ENCODE measurements at regions not wholly inside any gene's neighbourhood (a gene's known extent, or its start where the extent isn't known, plus 50 kb on each side); places are given as distances from the start of the nearest gene placed in this dataset.
A peak's percentile ranks its signal among the peaks of the same experiment; 100 is the strongest.

DNA sequence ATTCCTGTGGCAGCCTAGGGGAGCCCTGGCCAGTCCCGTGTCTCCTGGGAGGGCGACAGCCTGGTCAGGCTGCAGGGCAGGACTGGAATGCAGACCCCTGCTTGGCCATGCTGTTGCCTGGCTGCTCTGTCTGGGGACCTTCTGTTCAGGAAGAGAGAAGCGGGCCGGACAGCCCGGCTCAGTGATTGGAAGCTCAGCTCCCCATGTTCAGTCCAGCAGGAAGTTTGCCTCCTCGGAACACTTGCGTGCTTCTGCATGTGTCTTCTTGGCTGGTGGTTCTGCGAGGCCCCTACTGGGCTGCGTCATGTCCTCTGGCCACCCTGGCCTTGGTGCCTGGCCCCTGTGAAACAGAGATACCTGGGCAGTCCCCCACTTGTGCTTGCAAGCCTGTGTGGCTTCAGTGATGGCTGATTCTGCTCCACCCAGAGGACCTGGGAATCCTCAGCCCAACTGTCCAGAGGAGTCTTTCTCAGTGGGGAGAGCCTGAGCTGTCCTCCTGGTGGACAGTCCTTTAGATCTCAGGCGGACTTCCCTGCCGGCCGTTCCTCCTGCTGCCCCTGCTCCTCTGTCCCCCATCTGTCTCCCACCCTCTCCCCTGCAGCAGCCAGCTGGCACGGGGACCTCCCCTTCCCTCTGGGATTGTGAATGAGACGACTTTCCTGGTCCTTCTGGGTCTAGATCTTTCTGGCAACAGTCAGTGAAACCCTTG, 279.5 kb downstream of the SEC14L1 start:
- DNase-seq (ENCODE audit: low spot score), result peak; percentile 24

DNA sequence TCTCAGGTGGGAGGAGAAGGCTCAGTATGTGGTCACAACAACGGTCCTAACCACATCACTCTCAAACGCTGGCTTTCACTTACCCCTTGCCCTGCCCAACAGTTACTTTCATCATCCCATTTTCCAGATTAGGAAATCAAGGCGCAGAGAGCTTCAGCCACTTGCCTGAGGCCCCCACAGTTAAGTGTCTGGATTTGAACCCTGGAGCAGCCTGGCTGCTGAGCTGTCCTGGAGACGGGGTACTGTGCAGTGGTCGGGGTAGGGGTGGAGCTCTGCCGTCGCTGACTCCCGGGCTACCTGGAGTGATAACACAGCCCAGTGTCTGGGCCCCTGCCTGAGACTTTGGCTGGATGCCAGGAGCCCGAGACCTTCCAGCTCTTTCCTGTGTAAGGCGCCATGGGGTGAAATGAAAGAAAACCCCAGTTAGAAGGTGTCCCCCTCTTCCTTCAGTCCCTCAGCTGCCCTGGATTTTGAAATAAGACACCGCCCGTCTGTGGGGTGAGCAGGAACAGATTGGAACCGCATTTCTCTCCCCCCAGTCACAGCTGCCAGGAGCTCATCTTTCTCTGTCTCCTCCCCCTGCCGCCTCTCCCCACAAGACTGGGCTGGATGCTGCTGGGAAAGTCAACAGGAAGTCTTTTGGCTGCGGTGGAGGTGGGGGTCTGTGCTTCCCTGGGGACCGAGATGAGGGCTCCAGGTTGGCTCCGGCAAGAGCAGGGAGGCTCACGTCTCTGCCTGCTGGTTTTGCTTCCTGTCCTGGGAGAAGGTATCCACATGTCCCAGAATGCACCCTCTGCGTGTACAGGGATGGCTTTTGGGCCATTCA, 280.2 kb downstream of the SEC14L1 start:
- DNase-seq (ENCODE audit: low spot score), result peak; percentile 77

DNA sequence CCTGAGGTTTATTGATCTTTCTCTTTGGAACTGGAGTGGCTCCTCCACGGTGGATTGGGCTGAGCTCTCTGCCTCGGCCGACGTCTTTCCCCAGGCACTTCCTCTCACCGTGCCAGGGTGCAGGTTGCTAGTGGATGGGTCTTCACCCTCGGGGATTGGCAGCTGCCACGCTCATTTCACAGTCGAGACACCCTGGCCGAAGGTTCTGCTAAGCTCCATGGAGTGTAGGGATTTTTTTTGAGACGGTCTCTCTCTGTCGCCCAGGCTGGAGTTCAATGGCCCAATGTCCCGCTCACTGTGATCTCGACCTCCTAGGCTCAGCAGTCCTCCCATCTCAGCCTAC, 280.8 kb downstream of the SEC14L1 start:
- no peak for DNase-seq (ENCODE audit: low spot score)

DNA sequence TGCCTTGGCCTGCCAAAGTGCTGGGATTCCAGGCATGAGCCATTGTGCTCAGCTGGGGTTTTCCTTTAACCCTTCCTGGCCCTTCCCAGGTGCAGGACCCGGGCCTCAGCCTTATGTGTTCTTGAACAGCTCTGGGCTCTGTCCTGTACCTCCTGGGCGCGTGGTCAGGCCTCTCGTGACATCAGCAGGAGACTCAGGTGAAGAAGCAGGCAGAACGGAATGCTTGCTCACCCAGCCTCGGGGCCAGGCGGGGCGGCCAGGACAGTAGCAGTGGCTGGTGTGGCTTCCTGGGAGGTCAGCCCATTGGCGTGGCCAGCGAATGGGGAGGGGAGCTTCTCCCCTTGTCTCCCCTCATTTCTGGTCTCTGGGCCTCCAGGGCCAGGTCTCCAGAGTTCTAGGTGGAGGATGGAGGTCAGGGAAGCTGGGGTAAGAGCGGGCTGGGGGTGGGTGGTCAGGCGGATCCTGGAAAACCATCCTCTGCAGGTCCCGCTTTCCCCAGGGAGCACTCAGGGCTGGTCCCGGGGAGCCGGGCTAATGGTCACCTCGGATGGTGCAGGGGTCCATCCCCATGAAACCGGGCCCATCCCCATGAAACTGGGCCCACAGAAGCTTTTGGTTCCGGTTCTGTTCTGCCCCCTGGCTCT, 281.5 kb downstream of the SEC14L1 start:
- no peak for DNase-seq (ENCODE audit: low spot score)

DNA sequence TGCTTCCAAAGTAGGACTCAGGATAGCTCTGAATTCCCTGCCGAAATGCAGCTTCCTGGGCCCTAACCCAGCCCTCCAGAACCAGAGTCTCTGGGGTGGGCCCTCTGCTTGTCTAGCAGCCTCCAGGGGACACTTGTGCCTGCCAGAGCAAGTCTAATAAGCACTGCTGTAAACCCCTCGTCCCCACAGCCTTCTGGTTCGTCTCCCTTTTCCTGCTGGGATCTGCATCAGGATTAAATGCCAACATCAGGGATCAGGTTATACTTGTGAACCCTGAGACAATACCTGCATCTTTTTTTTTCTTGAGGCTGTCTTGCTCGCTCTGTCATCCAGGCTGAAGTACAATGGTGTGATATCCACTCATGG, 282.0 kb downstream of the SEC14L1 start:
- DNase-seq (ENCODE audit: low spot score), result no peak

DNA sequence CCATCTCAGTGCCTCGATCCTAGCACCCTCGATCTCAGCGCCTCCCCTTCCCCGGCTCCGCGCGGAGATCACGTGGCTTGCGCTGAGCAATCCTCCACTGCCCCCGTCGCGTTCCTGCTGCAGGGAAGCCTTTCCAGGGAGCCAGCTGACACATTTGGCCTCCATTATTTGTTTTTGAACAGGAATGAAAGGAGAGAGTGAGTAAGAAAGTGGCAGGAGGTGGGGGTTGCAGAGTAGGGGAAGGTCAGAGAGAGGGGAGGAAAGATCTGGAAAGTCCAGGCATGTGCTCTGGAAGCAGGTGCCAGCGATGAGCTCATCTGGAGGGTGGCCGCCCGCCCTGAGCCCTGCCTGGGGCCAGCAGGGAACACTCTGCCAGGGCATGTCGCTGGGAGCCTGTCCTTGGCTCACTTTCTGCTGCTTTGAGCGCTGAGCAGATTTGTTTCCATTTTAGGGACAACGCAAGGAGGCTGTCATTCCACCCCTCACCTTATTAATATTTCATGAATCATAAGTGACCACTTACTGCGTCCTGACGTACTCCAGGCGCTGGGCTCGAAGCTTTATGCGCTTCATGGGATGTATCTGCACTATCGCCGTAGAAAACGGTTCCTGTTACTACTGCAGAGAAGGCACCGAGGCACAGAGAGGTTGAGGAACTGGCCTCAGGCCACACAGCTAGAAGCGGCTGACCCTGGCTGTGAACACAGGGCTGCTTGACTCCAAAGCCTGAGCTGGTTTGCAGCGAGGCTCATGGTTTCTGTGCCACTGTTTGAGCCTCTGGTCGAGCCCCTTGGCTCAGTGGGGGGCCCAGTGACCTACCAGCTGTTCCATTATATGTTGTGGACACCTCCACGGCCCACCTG, 283.1 kb downstream of the SEC14L1 start:
- peak; percentile 89 for DNase-seq (ENCODE audit: low spot score)

DNA sequence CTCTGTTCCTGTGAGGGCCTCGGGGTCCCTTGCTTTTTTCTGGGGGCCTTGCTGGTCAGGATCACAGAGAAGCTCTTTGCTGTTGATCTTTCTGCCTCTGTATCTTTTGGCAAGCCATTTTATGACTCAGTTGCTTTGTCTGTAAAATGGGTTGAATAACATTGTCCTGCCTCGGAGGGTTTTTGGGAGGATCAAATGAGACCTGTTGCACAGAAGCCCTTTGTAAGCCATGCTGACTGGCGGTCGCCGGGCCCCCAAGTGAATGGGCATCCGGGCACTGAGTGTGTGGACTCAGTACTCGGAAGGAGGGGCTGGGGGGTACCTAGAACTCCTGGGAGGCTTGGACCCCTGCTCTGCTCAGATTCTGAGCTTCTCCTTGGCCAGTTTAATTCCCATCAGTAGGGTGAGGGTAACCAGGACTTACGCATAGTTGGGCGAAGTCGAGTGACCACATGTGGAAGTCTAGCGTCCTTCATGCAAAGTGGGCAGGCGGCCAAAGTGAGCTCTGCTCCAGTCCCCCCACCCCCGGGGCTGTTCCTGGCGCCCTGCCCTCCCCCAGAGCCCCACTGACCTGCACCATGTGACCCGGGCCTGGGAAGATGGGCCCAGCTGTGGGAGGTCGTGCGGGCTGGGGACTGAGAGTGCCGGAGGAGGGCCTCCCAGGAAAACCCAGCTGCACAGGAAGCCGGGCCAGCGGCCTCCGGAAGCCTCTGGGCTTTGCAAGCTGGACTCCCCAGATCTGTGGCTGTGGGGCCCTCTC, 284.0 kb downstream of the SEC14L1 start:
- DNase-seq (ENCODE audit: low spot score), result no peak

DNA sequence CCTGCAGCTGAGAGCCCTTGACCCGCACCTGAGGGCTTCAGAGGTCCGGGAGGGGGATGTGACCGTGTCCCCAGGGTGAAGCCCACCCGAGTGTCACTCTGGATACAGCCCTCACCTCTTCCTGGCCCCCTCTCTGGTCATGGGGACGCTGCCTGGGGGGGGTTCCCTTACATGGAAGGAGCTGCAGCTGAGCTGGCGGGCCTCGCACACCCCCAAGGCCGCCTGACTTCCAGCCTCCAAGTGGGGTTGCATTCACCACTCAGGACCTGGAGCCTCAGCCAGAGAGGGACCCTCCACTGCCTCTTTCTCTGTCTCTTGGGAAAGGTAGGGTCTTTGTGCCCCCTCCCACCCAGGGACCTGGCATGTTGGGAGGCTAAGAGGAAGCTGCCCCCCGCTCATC, 284.6 kb downstream of the SEC14L1 start:
- DNase-seq (ENCODE audit: low spot score), result no peak

DNA sequence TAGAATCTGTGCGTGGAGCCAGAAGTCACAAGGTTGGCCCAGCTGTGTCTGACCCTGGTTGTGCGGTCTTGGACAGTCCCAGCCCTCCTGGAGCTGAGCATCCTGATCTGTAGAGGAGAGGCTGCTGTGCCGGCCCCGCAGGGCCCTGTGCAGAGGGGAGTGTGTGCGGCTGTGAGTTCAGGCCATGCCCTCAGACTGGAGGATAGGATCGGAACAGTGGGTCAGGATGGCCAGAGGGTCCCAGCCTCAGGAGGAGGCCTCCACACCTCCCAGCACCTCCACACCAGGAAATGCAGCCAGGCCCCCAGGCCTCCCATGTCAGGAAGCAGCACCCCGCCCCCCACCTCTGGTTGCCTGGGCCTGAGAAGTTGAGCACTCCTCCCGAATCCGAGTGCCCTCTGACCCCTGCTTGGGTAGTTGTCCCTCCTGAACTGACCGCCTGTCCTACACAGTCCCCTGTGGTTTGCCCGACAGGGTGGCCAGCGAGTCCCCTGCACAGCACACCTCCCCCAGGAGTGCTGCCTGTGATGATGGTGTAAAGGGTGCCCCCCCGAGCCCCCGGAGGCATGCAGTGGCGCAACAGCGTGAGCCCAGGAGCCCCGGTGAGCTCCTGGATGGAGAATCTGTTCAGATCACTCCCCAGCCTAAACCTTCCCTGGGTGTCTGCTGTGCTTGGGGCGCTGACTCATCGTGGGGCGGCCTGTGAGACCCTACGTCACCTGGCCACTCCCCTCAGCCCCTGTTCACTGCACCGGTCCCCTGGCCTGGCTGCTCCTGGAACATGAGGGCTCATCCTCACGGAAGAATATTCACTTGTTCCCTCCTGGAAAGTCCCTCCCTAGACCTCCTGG, 285.2 kb downstream of the SEC14L1 start:
- peak; percentile 53 for DNase-seq (ENCODE audit: low spot score)

DNA sequence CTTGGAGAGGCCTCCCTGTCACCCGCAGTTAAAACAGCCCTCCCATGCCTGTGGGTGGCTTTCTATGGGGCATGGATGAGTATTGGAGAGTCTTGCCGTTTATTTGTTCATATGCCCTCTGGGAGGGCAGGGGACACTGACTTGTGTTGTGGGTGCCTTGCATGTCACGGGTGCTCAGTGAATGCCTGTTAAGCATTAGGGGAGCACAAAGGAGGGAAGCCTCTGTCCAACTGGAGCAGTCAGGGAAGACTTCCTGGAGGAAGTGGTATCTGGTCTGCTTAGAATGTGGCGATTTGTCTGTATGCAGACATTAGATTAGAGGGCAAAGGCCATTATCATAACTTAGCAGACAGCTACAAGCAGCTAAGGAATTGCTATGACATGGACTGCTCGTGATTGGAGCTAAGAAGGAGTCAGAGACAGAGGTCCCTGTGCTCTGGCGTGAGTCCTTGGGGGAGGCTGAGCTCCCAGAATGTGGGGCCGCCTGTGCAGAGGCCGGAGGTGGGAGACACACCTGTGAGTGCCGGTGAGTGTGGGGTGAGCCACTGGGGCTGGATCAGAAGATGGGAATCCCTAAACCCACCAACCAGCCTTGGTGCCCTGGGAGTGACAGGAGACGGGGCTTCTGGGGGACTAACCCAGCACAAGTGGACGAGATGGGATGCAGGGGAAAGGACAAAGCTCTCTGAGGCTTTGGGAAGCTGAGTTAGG, 286.1 kb downstream of the SEC14L1 start:
- no peak for DNase-seq (ENCODE audit: low spot score)

DNA sequence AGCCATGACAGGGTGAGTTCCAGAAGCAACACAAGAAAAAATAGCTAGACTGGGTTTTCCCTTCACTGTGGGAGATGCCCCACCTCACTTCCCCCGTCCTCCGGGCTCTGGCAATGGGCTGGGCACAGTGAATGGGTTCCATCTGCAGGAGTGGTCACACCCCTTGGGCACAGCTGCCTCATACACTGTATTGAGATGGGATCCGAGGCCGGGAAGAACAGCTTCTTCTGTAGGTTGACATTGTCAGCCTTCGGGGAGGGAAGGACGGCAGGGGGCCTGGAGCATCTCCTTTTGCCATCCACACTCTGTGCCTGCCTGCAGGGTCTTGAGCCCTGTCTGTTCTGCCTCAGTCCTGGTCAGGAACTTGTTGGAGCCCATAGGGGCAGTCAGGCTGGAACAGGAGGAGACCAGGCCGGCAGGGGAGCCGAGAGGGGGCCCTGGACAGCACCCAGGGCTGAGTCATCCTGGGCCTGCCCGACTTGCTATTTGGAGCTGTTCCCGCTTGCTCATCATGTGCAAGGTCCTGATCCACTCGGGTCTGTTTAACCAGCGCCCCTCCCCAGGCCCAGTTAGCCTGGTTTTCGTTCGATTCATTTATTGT, 286.7 kb downstream of the SEC14L1 start:
- DNase-seq (ENCODE audit: low spot score), result peak; percentile 78

DNA sequence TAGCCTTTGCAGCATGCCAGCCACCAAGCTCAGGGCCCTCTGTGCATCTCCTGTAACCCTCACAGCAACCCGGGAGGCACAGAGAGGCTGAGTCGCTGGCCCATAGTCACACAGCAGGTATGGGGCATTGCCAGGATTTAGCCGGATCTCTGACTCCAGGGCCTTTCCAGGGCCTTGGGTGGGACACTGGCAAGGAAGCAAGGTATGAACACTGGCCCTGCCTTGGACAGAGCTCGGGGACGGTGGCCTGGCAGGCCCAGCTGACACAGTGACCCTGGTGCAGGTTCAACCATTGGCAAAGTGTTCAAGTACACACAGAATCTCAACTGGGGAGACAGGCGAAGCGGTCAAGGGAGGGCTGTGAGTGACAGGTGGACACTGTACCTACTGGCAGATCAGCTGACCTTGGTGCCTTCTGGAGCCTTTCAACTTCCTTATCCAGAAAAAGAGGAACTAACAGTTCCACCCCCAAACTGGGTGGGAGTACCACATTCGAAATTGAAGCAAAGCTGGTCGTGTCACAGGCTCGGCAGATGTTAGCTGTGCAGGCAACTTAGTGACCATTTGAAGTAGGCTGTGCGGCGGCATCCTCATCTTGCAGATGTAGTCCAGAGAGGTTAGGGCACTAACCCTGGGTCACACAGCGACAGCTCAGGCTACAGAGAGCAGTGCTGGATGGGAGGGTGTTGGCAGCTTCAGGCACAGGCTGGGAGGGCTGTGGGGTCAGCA, 287.4 kb downstream of the SEC14L1 start:
- DNase-seq (ENCODE audit: low spot score), result no peak

DNA sequence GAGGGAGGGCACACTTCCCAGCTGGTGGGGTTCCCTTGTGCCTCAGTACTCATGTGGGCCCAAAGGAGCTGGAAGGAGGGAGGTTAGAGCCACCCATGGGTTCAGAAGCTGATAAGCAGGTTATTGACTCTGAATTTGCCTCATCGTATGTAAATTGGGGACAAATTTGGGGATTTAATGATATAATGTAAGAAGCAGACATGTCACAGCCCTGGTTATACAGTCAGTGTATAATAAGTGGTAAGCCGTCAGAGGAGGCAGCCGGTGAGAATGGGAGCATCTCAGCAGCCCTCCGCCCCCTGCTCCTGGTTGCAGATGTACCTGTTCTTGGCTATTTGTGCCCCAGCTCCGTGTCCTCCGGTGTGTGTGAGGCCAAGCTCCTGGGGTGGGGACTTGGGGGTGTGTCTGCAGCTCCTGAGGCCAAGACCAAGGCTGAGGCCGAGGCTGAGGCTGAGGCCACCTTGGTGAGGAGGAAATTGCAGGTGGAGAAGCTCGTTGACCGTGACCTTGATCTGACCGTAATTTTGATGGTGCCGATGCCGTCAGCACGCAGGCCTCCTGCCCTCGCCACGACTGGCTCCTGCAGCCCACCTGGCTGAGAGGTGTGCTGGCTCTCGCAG, 288.1 kb downstream of the SEC14L1 start:
- DNase-seq (ENCODE audit: low spot score), result no peak

DNA sequence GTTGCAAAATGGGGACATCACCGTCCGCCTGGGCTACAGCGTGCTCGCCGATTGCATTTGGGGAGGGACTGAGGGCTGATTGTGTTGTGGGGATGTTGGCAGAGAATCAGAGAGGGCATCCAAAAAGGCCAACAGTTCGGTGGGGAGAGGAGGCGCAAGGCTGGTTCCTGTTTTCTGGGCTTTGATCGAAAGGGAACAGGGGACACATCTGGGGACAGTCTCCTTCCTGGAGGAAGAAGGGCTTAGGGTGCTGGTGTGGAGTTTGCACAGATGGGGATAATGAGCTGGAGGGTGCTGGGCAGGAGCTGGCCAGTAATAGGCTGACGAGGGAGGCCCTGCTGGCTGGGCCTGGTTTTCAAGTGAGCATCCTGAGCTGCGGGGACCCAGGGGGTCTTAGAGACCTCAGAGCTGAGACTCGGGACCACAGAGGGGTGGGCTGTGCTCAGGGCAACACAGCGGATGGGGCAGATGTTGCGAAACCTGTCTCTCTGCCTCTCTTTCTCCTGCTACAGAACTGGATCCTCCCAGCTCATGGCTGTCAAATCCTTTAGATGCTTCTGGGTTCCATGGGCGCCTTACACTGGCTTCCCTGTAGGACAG, 288.7 kb downstream of the SEC14L1 start:
- no peak for DNase-seq (ENCODE audit: low spot score)

DNA sequence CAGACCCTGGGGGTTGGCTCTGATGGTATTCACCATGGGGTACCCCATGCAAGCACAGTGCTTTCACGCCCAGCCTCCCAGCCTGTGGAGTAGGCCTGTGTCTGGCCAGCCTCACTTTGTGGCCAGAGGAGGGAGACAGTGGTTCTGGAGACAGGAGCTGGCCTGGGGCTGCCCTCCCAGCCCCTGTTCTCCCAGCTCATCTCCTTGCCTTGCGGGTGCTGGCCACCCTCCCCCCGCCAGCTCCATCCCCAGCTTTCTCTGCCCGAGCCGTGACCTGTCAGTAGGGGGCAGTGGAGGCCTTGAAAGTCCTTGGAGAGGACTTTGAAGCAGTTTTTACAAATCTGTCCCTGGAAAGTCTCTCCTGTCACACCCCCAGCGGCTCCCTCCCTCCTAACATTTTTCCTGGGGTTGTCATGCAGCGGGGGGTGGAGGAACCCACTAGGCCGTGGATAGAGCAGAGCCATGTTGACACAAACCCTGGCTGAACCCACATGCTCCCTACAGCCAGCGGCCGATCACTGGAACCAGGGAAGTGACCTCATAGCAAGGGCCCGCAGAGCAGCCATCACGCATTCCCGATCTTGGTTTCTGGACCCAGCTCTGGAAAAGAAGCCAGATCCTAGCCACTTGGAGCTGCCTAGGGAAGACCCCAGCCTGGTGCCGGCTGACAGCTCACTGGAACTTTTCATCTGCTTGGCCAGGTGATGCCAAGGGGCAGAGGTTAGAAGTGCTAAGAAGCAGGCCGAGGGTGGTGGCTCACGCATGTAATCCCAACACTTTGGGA, 289.4 kb downstream of the SEC14L1 start:
- DNase-seq (ENCODE audit: low spot score), result peak; percentile 93

DNA sequence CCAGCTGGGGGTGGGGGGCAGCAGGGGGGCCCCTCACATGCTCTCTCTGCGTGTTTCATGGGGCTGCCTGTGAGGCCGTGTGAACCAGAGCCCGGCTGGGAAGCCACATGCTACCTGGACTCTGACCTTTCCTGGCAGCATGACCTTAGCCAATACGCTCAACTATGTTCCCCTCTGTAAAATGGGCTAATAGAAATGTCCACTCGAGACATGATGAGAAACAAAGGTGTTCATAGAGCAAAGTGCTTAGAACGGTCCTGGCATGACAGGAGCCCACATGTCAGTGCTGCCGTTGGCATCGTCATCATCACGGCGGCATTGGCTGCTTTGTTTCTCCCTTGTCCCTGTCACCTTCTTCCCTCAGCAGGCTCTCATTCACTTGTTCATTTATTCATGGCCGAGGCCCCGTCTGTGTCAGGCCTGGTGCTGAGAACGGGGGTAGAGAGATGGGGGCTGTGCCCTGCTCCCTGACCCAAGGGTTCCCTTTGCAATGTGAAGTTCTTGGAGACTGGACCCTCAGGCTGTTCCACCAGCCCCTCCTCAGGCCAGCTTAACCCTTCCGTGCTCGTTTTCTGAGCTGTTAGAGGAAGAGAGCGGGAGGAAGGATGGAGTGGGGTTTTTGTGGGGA, 291.4 kb downstream of the SEC14L1 start:
- no peak for DNase-seq (ENCODE audit: low spot score)

DNA sequence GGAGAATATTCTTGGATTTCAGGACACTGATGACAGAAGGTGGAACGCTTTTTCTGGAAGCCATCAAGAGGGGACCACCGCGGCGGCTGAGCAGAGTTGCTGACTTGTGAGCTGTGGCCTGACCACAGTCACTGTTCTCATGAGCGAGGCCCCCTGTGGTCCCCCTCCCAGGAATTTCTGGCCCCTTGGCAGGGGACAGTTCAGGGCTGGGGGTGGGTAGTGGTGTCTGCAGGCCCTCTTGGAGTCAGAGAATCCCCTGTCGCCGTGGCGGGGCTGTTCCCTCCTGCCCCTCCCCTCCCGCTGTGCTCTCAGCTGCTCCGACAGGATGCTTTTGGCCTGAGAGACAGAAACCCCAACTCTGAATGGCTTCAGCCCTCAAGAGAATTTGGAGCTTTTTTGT, 292.0 kb downstream of the SEC14L1 start:
- DNase-seq (ENCODE audit: low spot score), result no peak

Data from AG20443 (cell line).